HCT116 (cell line): ENCODE measurements at regions not wholly inside any gene's neighbourhood (a gene's known extent, or its start where the extent isn't known, plus 50 kb on each side); places are given as distances from the start of the nearest gene placed in this dataset.

Source experiments
- EZH2 ChIP-seq: fragments of 200-600 bp; sonication (generic); IDR thresholded peaks from 2 replicates; pipeline ENCODE4 v1.6.1; 2017; ENCODE audit warnings: antibody characterized with exemption, mixed run types
- TF ChIP-seq, protein P1 (sequence below): IDR thresholded peaks from 2 replicates; pipeline ENCODE4 v1.6.1; 2012
- TF ChIP-seq, protein P2 (sequence below), 3 experiments: fragments of 200-600 bp in 1 of 3; sonication (generic) in 1 of 3; IDR thresholded peaks in 2 of 3; conservative IDR thresholded peaks in 1 of 3; 2 replicates each; pipeline ENCODE4 v1.5.1; 2012 to 2017; ENCODE audit warnings: low read depth in 2 of 3, low read length in 2 of 3, antibody characterized with exemption in 1 of 3, borderline replicate concordance in 1 of 3, control low read depth in 1 of 3, mild to moderate bottlenecking in 1 of 3, mixed read lengths in 1 of 3, mixed run types in 1 of 3, moderate library complexity in 1 of 3; ENCODE audit not compliant: insufficient read depth in 1 of 3

DNA sequence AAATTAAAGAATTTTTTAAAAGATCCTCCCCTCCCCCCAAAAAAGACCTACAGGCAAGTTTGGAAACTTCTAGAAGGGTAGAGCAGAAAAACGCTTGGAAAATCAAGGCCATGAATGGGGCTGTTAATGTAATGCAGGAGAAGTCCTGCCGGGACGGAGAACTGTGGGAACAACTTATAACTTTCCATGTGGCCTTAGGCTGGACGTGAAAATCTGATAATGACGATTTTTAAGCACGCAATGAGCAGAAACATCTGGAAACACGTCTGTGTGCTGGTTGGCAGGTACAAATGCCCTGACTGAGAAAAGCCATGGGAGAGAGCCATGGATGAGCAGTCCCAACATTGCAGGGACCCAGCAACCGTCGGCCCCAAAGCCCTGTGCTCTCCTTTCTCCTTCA lies 198.7 kb upstream of the RREB1 start:
- TF ChIP-seq, protein P1, sequence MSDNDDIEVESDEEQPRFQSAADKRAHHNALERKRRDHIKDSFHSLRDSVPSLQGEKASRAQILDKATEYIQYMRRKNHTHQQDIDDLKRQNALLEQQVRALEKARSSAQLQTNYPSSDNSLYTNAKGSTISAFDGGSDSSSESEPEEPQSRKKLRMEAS: no peak
- TF ChIP-seq, protein P2, sequence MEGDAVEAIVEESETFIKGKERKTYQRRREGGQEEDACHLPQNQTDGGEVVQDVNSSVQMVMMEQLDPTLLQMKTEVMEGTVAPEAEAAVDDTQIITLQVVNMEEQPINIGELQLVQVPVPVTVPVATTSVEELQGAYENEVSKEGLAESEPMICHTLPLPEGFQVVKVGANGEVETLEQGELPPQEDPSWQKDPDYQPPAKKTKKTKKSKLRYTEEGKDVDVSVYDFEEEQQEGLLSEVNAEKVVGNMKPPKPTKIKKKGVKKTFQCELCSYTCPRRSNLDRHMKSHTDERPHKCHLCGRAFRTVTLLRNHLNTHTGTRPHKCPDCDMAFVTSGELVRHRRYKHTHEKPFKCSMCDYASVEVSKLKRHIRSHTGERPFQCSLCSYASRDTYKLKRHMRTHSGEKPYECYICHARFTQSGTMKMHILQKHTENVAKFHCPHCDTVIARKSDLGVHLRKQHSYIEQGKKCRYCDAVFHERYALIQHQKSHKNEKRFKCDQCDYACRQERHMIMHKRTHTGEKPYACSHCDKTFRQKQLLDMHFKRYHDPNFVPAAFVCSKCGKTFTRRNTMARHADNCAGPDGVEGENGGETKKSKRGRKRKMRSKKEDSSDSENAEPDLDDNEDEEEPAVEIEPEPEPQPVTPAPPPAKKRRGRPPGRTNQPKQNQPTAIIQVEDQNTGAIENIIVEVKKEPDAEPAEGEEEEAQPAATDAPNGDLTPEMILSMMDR (IDR thresholded peaks at IDR 0.05 in 2 of 3, conservative IDR thresholded peaks at IDR 0.05 in 1 of 3; ENCODE audit: borderline replicate concordance in 1 of 3, insufficient read depth in 1 of 3, low read depth in 2 of 3, low read length in 2 of 3): no peak
- no peak for TF ChIP-seq EZH2
